ENCODE measurements at regions not wholly inside any gene's neighbourhood (a gene's known extent, or its start where the extent isn't known, plus 50 kb on each side); places are given as distances from the start of the nearest gene placed in this dataset.

DNA sequence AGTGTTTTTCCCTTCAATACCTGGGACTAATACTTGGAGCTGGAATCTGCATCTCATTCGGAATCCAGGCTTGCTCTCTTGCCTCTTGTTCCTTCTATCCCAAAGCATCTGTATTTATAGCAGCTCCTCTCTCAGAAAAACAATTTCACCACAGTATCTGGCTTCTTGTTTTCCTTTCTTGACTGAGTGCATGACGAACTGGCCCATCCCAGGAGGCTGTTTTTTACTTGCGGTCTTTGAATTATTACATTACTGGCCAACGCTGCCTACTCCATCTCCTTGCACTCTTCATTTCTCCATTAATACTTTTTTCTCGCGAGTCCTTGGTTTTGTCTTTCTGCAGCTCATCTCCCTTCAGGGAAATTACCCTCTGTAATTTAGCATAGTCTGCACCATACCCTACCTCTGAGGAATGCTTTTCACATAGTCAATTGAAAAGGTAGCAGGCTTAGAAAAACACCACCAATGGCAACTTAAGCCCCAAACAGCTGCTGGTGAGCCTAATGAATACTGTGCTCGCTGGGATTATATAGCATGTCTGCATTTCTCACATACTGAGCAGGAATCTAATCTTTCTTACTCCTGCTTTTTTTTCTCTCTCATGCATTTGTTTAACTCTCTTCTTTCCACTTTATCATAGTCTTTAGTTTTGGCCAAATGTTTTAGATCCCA, 277.4 kb upstream of the SESN3 start:
- TF ChIP-seq, protein P1, sequence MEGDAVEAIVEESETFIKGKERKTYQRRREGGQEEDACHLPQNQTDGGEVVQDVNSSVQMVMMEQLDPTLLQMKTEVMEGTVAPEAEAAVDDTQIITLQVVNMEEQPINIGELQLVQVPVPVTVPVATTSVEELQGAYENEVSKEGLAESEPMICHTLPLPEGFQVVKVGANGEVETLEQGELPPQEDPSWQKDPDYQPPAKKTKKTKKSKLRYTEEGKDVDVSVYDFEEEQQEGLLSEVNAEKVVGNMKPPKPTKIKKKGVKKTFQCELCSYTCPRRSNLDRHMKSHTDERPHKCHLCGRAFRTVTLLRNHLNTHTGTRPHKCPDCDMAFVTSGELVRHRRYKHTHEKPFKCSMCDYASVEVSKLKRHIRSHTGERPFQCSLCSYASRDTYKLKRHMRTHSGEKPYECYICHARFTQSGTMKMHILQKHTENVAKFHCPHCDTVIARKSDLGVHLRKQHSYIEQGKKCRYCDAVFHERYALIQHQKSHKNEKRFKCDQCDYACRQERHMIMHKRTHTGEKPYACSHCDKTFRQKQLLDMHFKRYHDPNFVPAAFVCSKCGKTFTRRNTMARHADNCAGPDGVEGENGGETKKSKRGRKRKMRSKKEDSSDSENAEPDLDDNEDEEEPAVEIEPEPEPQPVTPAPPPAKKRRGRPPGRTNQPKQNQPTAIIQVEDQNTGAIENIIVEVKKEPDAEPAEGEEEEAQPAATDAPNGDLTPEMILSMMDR (IDR thresholded peaks at IDR 0.05) = no peak
- no peak for TF ChIP-seq POLR2A (IDR thresholded peaks at IDR 0.05)
